WTC11 (cell line): ENCODE measurements at regions not wholly inside any gene's neighbourhood (a gene's known extent, or its start where the extent isn't known, plus 50 kb on each side); places are given as distances from the start of the nearest gene placed in this dataset.
A peak's percentile ranks its signal among the peaks of the same experiment; 100 is the strongest.

Source experiments
- ATAC-seq: fragments of 200-7000 bp; cut with Tn5 transposase; 2 replicates; pipeline ENCODE4 v1.10.0; 2021; ENCODE audit warnings: mild to moderate bottlenecking, moderate library complexity
- CTCF ChIA-PET: fragments of 300-600 bp; sonication (Branson Sonifier 250); formaldehyde crosslinking; loops from one replicate; lab custom pipeline; 2021; ENCODE audit warnings: antibody characterized with exemption; lab: Charles Lee
- POLR2A ChIA-PET: fragments of 350-600 bp; sonication (Branson Sonifier 250); formaldehyde crosslinking; loops from one replicate; lab custom pipeline; 2021; ENCODE audit warnings: antibody characterized with exemption; lab: Charles Lee
- DNase-seq: peaks from one replicate; pipeline ENCODE4 v3.0.0; 2021; ENCODE audit warnings: low spot score
- H3K27ac Mint-ChIP-seq: 2 replicates; pipeline ENCODE4 v1.8.0; 2021; ENCODE audit warnings: mixed read lengths
- H3K27me3 Mint-ChIP-seq: 2 replicates; pipeline ENCODE4 v1.8.0; 2021; ENCODE audit warnings: low read depth, mild to moderate bottlenecking, moderate library complexity, mixed read lengths
- H3K36me3 Mint-ChIP-seq: 2 replicates; pipeline ENCODE4 v1.8.0; 2021; ENCODE audit warnings: mixed read lengths
- H3K4me1 Mint-ChIP-seq: 2 replicates; pipeline ENCODE4 v1.8.0; 2022; ENCODE audit warnings: mixed read lengths
- H3K4me3 Mint-ChIP-seq: 2 replicates; pipeline ENCODE4 v1.8.0; 2021; ENCODE audit warnings: mild to moderate bottlenecking, moderate library complexity, mixed read lengths
- H3K9me3 Mint-ChIP-seq: 2 replicates; pipeline ENCODE4 v1.8.0; 2021; ENCODE audit warnings: mixed read lengths
- AFF4 ChIP-seq: sonication (generic); formaldehyde crosslinking; IDR thresholded peaks from 2 replicates; pipeline ENCODE4 v1.8.1; 2023; ENCODE audit warnings: mild to moderate bottlenecking, missing genetic modification reagents, borderline replicate concordance
- AR ChIP-seq: fragments of 250-450 bp; sonication (Bioruptor Pico); IDR thresholded peaks from 2 replicates; pipeline ENCODE4 v1.9.0; 2021; ENCODE audit warnings: mild to moderate bottlenecking
- CBFB ChIP-seq: sonication (generic); formaldehyde crosslinking; IDR thresholded peaks from 2 replicates; pipeline ENCODE4 v1.8.1; 2022; ENCODE audit warnings: mild to moderate bottlenecking, low read depth, missing genetic modification reagents
- E2F5 ChIP-seq: sonication (generic); formaldehyde crosslinking; IDR thresholded peaks from 2 replicates; pipeline ENCODE4 v1.8.1; 2022; ENCODE audit warnings: mild to moderate bottlenecking, moderate library complexity, missing genetic modification reagents
- ESRRA ChIP-seq: sonication (generic); formaldehyde crosslinking; IDR thresholded peaks from 2 replicates; pipeline ENCODE4 v1.8.1; 2022; ENCODE audit warnings: mild to moderate bottlenecking, missing genetic modification reagents, borderline replicate concordance
- FOXP4 ChIP-seq: sonication (generic); formaldehyde crosslinking; IDR thresholded peaks from 2 replicates; pipeline ENCODE4 v1.8.0; 2022; ENCODE audit warnings: mild to moderate bottlenecking, missing genetic modification reagents
- IRF1 ChIP-seq: sonication (generic); formaldehyde crosslinking; IDR thresholded peaks from 2 replicates; pipeline ENCODE4 v1.8.0; 2023; ENCODE audit warnings: missing genetic modification reagents
- IRF2 ChIP-seq: sonication (generic); formaldehyde crosslinking; IDR thresholded peaks from 2 replicates; pipeline ENCODE4 v1.8.0; 2022; ENCODE audit warnings: low read depth, missing genetic modification reagents, borderline replicate concordance
- MYBL2 ChIP-seq: sonication (generic); formaldehyde crosslinking; IDR thresholded peaks from 2 replicates; pipeline ENCODE4 v1.8.1; 2023; ENCODE audit warnings: mild to moderate bottlenecking, moderate library complexity, missing genetic modification reagents
- NFYB ChIP-seq: sonication (generic); formaldehyde crosslinking; conservative IDR thresholded peaks from 2 replicates; pipeline ENCODE4 v1.8.0; 2022; ENCODE audit warnings: low read depth, missing genetic modification reagents
- RELA ChIP-seq: sonication (generic); formaldehyde crosslinking; IDR thresholded peaks from 2 replicates; pipeline ENCODE4 v1.8.1; 2022; ENCODE audit warnings: missing genetic modification reagents, mild to moderate bottlenecking, borderline replicate concordance
- TP53 ChIP-seq: sonication (generic); formaldehyde crosslinking; IDR thresholded peaks from 2 replicates; pipeline ENCODE4 v1.8.1; 2023; ENCODE audit warnings: mild to moderate bottlenecking, missing genetic modification reagents
- ZNF396 ChIP-seq: fragments of 250-450 bp; sonication (Bioruptor Pico); IDR thresholded peaks from 2 replicates; pipeline ENCODE4 v1.8.0; 2021; ENCODE audit warnings: mild to moderate bottlenecking, moderate library complexity, borderline replicate concordance
- TF ChIP-seq, protein P1 (sequence below): sonication (generic); formaldehyde crosslinking; IDR thresholded peaks from 2 replicates; pipeline ENCODE4 v1.8.0; 2022; ENCODE audit warnings: mild to moderate bottlenecking, missing genetic modification reagents
- TF ChIP-seq, protein P2 (sequence below): sonication (generic); formaldehyde crosslinking; IDR thresholded peaks from 2 replicates; pipeline ENCODE4 v1.8.1; 2022; ENCODE audit warnings: low read depth, mild to moderate bottlenecking, moderate library complexity, missing genetic modification reagents, borderline replicate concordance
- TF ChIP-seq, protein P3 (sequence below): sonication (generic); formaldehyde crosslinking; IDR thresholded peaks from 2 replicates; pipeline ENCODE4 v1.8.1; 2023; ENCODE audit warnings: mild to moderate bottlenecking, missing genetic modification reagents, moderate library complexity

GRCh38 chr2:207408086-207408794 lies 121.5 kb upstream of the CREB1 start (continued):
- TF ChIP-seq FOXP4 (CRISPR knock-in tag), result no peak

DNA sequence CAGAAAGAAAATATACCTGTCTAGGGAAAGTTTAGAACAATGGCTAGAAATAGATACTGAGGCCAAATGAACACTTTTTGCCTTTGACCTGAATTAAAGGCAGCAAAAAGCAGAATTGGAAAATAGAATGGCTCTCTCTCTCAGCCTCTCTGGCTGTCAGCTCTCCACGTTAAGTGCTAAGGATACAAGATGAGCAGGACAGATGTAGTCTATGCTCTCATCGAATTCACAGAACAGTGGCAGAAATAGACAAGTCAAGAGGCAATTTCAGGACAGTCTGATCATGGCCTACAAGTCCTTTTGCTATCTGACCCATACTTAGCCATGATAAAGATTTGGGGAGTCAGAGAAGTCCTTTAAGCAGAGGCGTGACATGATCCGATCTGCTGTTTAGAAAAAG lies 120.2 kb upstream of the CREB1 start:
- no peak for DNase-seq
- ChIA-PET CTCF (no interaction called here), POLR2A (no interaction called here)
- TF ChIP-seq IRF1 (CRISPR knock-in tag) (no peak), IRF2 (no peak), RELA (CRISPR knock-in tag) (no peak), CBFB (CRISPR knock-in tag) (no peak), TP53 (no peak), AR (CRISPR knock-in tag) (no peak), ZNF396 (no peak), MYBL2 (CRISPR knock-in tag) (no peak), ESRRA (CRISPR knock-in tag) (no peak)
- TF ChIP-seq, protein P1, sequence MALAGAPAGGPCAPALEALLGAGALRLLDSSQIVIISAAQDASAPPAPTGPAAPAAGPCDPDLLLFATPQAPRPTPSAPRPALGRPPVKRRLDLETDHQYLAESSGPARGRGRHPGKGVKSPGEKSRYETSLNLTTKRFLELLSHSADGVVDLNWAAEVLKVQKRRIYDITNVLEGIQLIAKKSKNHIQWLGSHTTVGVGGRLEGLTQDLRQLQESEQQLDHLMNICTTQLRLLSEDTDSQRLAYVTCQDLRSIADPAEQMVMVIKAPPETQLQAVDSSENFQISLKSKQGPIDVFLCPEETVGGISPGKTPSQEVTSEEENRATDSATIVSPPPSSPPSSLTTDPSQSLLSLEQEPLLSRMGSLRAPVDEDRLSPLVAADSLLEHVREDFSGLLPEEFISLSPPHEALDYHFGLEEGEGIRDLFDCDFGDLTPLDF, result no peak
- TF ChIP-seq, protein P2, sequence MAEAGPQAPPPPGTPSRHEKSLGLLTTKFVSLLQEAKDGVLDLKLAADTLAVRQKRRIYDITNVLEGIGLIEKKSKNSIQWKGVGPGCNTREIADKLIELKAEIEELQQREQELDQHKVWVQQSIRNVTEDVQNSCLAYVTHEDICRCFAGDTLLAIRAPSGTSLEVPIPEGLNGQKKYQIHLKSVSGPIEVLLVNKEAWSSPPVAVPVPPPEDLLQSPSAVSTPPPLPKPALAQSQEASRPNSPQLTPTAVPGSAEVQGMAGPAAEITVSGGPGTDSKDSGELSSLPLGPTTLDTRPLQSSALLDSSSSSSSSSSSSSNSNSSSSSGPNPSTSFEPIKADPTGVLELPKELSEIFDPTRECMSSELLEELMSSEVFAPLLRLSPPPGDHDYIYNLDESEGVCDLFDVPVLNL, result no peak
- TF ChIP-seq, protein P3, sequence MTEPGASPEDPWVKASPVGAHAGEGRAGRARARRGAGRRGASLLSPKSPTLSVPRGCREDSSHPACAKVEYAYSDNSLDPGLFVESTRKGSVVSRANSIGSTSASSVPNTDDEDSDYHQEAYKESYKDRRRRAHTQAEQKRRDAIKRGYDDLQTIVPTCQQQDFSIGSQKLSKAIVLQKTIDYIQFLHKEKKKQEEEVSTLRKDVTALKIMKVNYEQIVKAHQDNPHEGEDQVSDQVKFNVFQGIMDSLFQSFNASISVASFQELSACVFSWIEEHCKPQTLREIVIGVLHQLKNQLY (CRISPR knock-in tag), result no peak
- Mint-ChIP-seq H3K4me1 (peaks cover 58% of the 10 kb centered on the region), H3K36me3 (no peaks in the 10 kb centered on the region), H3K27ac (peak overlapping the region; percentile 3; the same call in 1 of the 2 replicates), H3K4me3 (no peak overlapping the region), H3K9me3 (peaks cover 3% of the 10 kb centered on the region), H3K27me3 (no peaks in the 10 kb centered on the region)
- ATAC-seq, result no peak

DNA sequence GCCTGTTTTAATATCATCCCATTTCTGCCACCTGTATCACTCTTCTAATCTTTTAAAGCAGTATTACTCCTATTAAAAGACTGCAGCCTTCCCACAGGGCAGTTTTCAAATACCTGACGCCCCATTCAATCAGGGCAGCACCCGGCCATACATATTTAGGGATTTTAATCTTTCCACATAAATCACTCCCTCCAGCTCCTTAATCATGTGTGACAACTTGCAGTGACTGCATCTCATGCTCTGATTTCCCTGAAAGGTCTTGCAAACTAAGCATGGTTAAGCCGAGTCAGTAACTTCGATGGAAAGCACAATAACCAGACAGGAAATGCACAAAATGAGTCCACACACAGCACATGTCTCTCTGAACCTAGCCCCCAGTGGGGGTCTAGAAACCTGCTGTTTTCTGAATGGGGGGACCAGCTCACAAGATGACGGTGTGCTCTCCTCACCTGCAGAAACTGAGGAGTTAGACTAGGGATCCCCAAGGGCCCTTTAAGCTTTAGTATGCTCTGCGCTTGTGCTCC lies 116.9 kb upstream of the CREB1 start:
- Mint-ChIP-seq H3K27me3 (no peaks in the 10 kb centered on the region), H3K4me3 (no peak overlapping the region), H3K4me1 (peaks cover 67% of the 10 kb centered on the region), H3K27ac (no peak overlapping the region), H3K9me3 (no peaks in the 10 kb centered on the region), H3K36me3 (no peaks in the 10 kb centered on the region)
- ChIA-PET POLR2A (no interaction called here), CTCF (interaction anchor here (1.2 kb wide), 1 partner anchor 628 kb away, joined by 3 read pairs; no protein-coding TSS in a partner anchor)
- DNase-seq, result no peak
- no peak for ATAC-seq
- TF ChIP-seq E2F5 (CRISPR knock-in tag) (no peak), AFF4 (no peak), NFYB (CRISPR knock-in tag) (no peak)
